Tibial nerve (tissue), 4 donors: ENCODE measurements at regions not wholly inside any gene's neighbourhood (a gene's known extent, or its start where the extent isn't known, plus 50 kb on each side); places are given as distances from the start of the nearest gene placed in this dataset.

Experiments used
- DNase-seq, 2 donors: peaks; one replicate each; pipeline ENCODE4 v3.0.0-alpha.2; 2019; ENCODE audit warnings: low spot score in 2 of 2
- H3K27ac ChIP-seq, 4 donors: fragments of 200-600 bp; sonication (generic) in 3 of 4; one replicate each; pipeline ENCODE4 v1.5.1; 2017 to 2019; ENCODE audit warnings: mild to moderate bottlenecking in 1 of 4
- H3K27me3 ChIP-seq, 2 donors: fragments of 200-600 bp; sonication (generic) in 1 of 2; one replicate each; pipeline versions ENCODE4 v1.5.1 to v1.6.0; 2017 to 2019
- H3K36me3 ChIP-seq, 3 donors: fragments of 200-600 bp; sonication (generic); one replicate each; pipeline ENCODE4 v1.5.1; 2018 to 2019
- H3K4me1 ChIP-seq, 4 donors: fragments of 200-600 bp; sonication (generic) in 3 of 4; one replicate each; pipeline ENCODE4 v1.5.1; 2017 to 2019
- H3K4me3 ChIP-seq, 4 donors: fragments of 200-600 bp; sonication (generic) in 3 of 4; one replicate each; pipeline ENCODE4 v1.5.1; 2017 to 2019; ENCODE audit warnings: mild to moderate bottlenecking in 1 of 4, moderate library complexity in 1 of 4
- H3K9me3 ChIP-seq, 4 donors: fragments of 200-600 bp; sonication (generic) in 3 of 4; one replicate each; pipeline ENCODE4 v1.5.1; 2017 to 2019
- CTCF ChIP-seq, 5 experiments: fragments of 200-600 bp in 3 of 5; fragments of 450-650 bp in 2 of 5; sonication (generic) in 3 of 5; IDR thresholded peaks; one replicate each; pipeline ENCODE4 v1.5.1; 2016 to 2019; ENCODE audit warnings: antibody characterized with exemption in 5 of 5, mild to moderate bottlenecking in 3 of 5, moderate library complexity in 2 of 5
- EP300 ChIP-seq, 2 donors: sonication (generic); formaldehyde crosslinking; IDR thresholded peaks; one replicate each; pipeline ENCODE4 v1.6.1; 2017; ENCODE audit warnings: antibody characterized with exemption in 2 of 2, mild to moderate bottlenecking in 1 of 2
- POLR2A ChIP-seq, 2 donors: fragments of 450-650 bp; IDR thresholded peaks; one replicate each; pipeline ENCODE4 v1.6.1; 2017; ENCODE audit warnings: antibody characterized with exemption in 2 of 2, mild to moderate bottlenecking in 2 of 2, moderate library complexity in 2 of 2
- WGBS, 2 donors: methylation state at CpG; one replicate each; pipeline ENCODE4 v1.1.5; 2018; 5-methylcytosine and 5-hydroxymethylcytosine counted together

GRCh38 chr17:26792486-26792885 is 501.4 kb upstream of the WSB1 start:
- Histone ChIP-seq H3K4me3 (no peak overlapping the region), H3K27me3 (no peaks in the 10 kb centered on the region), H3K4me1 (no peaks in the 10 kb centered on the region), H3K27ac (no peak overlapping the region), H3K36me3 (no peaks in the 10 kb centered on the region), H3K9me3 (peaks cover 0 to 97% (median 12%) of the 10 kb centered on the region in 4 donors)
- TF ChIP-seq EP300 (IDR thresholded peaks at IDR 0.05) (no peak), POLR2A (IDR thresholded peaks at IDR 0.05) (no peak), CTCF (IDR thresholded peaks at IDR 0.05) (no peak)
- no peak for DNase-seq
- 84 to 87% methylated on average over 12 of the region's 12 CpGs for WGBS, 2 donors

GRCh38 chr17:26807024-26807423 is 486.9 kb upstream of the WSB1 start:
- TF ChIP-seq EP300 (IDR thresholded peaks at IDR 0.05) (no peak), CTCF (IDR thresholded peaks at IDR 0.05) (no peak)
- 77 to 80% methylated on average over 10 of the region's 10 CpGs for WGBS, 2 donors
- no peaks in the 10 kb centered on the region for H3K4me1 ChIP-seq
- H3K4me3 ChIP-seq, result no peak overlapping the region
- peaks cover 0 to 83% (median 2%) of the 10 kb centered on the region in 4 donors for H3K9me3 ChIP-seq
- no peaks in the 10 kb centered on the region for H3K36me3 ChIP-seq
- no peak overlapping the region for H3K27ac ChIP-seq
- no peaks in the 10 kb centered on the region for H3K27me3 ChIP-seq
- DNase-seq, result no peak

GRCh38 chr17:26809033-26809432 is 484.9 kb upstream of the WSB1 start:
- DNase-seq, result no peak
- Histone ChIP-seq H3K4me3 (no peak overlapping the region), H3K27me3 (no peaks in the 10 kb centered on the region), H3K36me3 (no peaks in the 10 kb centered on the region), H3K9me3 (peaks cover 0 to 79% (median 6%) of the 10 kb centered on the region in 4 donors), H3K4me1 (no peaks in the 10 kb centered on the region), H3K27ac (no peak overlapping the region)
- no peak for TF ChIP-seq EP300 (IDR thresholded peaks at IDR 0.05)
- no peak for TF ChIP-seq CTCF (IDR thresholded peaks at IDR 0.05)
- TF ChIP-seq POLR2A (IDR thresholded peaks at IDR 0.05), result no peak
- WGBS, 2 donors, result 71 to 77% methylated on average over 10 of the region's 10 CpGs

- no peak for DNase-seq
- WGBS, 2 donors, result 73 to 80% methylated on average over 9 of the region's 9 CpGs
- Histone ChIP-seq H3K36me3 (no peaks in the 10 kb centered on the region), H3K4me1 (no peaks in the 10 kb centered on the region), H3K4me3 (no peak overlapping the region), H3K9me3 (peaks cover 0 to 90% (median 3%) of the 10 kb centered on the region in 4 donors), H3K27ac (no peak overlapping the region), H3K27me3 (no peaks in the 10 kb centered on the region)
- no peak for TF ChIP-seq CTCF (IDR thresholded peaks at IDR 0.05)
Measured at GRCh38 chr17:26818736-26819135, 475.2 kb upstream of the WSB1 start.
